Hepatocyte (in vitro differentiated cells): ENCODE measurements at regions not wholly inside any gene's neighbourhood (a gene's known extent, or its start where the extent isn't known, plus 50 kb on each side); places are given as distances from the start of the nearest gene placed in this dataset.
"Not testable (repeated sequence)": the region's sequence is repeated elsewhere in the genome, so short reads cannot be mapped to it uniquely, and the experiment has no call there.

Experiments
- CTCF ChIP-seq: fragments of 200-600 bp; sonication (generic); IDR thresholded peaks from 2 replicates; pipeline ENCODE4 v1.5.1; 2016; ENCODE audit warnings: antibody characterized with exemption, mild to moderate bottlenecking; ENCODE audit not compliant: poor library complexity
- EZH2phosphoT487 ChIP-seq: fragments of 200-600 bp; sonication (generic); IDR thresholded peaks from one replicate; pipeline ENCODE4 v1.6.1; 2018; ENCODE audit warnings: antibody characterized with exemption, mild to moderate bottlenecking, low read depth, moderate library complexity; ENCODE audit not compliant: unreplicated experiment, severe bottlenecking

DNA sequence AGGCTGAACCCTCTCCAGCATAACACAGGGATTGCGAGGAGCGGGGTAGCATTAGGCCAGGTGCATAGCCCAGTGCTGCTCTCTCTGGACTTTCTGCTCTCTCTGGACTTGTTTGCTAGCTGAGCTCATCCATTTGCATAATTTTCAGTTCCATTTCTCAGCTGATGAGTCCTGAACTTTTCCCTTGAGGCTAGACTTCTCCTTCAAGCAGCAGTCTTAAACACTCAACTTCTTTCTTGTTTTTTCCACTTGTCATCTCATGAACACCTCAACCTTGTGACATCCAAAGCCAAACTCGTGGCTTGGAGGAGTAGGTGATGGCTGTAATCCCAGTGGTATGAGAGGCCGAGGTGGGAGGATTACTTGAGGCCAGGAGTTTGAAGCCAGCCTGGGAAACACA lies 62.4 kb upstream of the EEF2KMT start:
- TF ChIP-seq CTCF, EZH2phosphoT487: not testable (repeated sequence)
